GM19467 (cell line): ENCODE measurements at regions not wholly inside any gene's neighbourhood (a gene's known extent, or its start where the extent isn't known, plus 50 kb on each side); places are given as distances from the start of the nearest gene placed in this dataset.
"Not testable (repeated sequence)": the region's sequence is repeated elsewhere in the genome, so short reads cannot be mapped to it uniquely, and the experiment has no call there.

Experiments
- ATAC-seq: cut with Tn5 transposase; IDR thresholded peaks from one replicate; pipeline ENCODE4 v1.9.1; 2021; ENCODE audit warnings: mild to moderate bottlenecking, moderate library complexity; ENCODE audit not compliant: unreplicated experiment

GRCh38 chr16:7278636-7279035, 54.0 kb upstream of the RBFOX1 start:
- no peak for ATAC-seq

DNA sequence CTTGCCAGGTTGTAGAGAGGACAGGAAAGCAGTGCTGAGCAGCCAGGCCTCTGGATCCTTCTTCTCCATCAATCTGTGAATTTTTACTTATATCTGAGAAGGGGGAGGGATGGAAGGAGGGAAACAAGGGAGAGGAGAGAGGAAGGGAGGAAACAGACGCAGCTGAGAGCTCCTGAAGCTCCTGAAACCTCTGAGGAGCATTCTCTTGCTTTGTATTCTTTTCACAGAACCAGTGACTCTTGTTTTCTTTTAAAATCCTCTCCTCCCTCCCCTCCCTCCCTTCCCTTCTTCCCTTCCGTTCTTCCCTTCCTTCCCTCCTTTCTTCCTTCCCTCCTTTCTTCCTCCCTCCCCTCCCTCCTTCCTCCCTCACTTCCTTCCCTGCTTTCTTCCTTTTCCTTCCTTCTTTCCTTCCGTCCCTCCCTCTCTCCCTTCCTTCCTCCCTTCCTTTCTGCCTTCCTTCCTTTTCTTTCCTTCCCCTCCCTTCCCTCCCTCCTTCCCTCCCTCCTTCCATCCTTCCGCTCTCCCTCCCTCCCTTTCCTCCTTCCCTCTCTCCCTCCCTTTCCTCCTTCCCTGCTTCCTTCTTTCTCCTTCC, 60.0 kb upstream of the RBFOX1 start:
- ATAC-seq = no peak

GRCh38 chr16:7271486-7271885, 61.2 kb upstream of the RBFOX1 start:
- no peak for ATAC-seq

- no peak for ATAC-seq
Observed at GRCh38 chr16:7270823-7271222, 61.8 kb upstream of the RBFOX1 start.

DNA sequence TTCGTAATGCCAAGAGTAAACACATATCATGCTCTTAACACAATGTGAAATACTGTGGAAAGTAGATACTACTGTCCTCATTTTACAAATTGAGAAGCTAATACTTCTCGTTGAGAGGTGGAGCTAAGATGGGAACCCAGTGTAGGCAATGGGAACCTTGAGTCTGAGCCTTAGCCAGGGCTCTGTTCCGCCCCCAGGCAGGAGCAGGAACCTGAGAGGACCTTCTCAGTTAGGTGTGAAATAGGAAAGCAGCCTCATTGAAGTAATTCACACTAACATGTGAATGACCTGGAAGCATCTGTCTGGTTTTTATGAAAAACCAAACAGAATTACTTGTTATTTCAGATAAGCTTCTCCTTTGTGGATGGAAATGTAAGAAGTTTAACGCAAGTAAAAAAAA, 62.6 kb upstream of the RBFOX1 start:
- no peak for ATAC-seq

- no peak for ATAC-seq
Observed at GRCh38 chr16:7268182-7268581, 64.5 kb upstream of the RBFOX1 start.

- no peak for ATAC-seq
Observed at GRCh38 chr16:7257016-7257415, 75.6 kb upstream of the RBFOX1 start.

- no peak for ATAC-seq
Observed at GRCh38 chr16:7246578-7246977, 86.1 kb upstream of the RBFOX1 start.

DNA sequence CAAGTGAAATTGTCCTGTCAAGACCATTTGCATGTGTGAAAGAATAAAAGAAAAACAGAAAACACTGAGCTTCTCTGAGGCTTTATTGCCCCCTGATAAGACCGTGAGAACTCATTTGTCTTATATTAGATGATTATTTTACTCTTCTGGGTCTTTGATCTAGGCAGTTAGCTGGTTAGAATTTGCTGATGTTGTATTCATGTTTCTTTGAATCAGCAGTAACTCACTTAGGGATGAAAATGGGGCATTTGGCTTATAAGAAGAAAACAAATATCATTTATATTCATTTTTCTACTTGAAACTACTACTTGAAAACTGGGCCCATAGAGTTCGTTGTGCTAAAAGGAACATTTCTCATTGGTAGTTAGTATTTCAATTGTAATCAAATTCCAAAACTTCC, 93.1 kb upstream of the RBFOX1 start:
- ATAC-seq = no peak

GRCh38 chr16:7236824-7237410, 95.7 kb upstream of the RBFOX1 start:
- ATAC-seq = no peak

- ATAC-seq = no peak
Observed at GRCh38 chr16:7233975-7234374, 98.7 kb upstream of the RBFOX1 start.

GRCh38 chr16:7231762-7232161, 100.9 kb upstream of the RBFOX1 start:
- ATAC-seq = no peak

DNA sequence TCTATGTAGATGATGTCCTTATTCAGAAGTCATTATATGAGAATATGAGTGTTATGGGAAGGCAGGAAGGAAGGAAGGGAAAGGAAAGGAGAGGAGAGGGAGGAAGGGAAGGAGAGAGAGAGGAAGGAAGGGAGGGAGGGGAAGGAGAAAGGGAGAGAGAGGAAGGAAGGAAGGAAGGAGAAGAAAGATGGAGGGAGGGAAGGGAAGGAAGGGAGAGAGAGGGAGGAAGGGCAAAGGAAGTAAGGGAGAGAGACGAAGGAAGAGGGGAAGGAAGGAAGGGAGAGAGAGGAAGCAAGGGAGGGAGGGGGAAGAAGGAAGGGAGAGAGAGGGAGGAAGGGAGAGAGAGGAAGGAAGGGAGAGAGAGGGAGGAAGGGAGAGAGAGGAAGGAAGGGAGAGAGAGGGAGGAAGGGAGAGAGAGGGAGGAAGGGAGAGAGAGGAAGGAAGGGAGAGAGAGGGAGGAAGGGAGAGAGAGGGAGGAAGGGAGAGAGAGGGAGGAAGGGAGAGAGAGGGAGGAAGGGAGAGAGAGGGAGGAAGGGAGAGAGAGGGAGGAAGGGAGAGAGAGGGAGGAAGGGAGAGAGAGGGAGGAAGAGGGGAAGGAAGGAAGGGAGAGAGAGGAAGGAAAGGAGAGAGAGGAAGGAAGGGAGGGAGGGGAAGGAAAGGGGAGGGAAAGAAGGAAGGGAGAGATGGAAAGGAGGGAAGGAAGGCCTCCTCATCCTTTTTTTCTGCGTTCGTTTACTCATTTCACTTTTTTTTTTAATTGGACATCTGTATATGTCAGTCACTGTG, 103.0 kb upstream of the RBFOX1 start:
- ATAC-seq = not testable (repeated sequence)

DNA sequence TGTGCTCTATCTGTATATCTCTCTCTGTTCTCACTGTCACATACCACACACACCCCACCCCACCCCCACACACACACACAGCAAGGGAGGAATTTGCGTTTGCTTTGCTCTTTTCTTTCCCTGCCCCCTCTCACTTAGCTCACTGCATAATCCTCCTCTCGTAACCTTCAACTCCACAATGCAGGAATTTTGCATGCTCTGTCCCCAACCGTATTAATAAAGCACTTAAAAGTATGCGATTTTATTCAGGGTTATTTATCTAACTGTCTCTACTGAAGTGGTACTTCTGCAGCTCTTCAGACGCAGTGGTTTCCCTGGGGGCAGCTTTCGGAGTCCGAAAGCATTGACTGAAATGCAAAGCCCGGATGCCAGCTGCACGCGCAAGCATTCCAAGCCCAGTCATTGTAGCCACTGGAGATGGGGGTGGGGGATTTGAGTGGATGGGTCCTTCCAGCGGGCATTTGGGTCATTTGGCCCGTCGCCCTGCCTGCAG, 105.4 kb upstream of the RBFOX1 start:
- ATAC-seq = no peak

GRCh38 chr16:7221157-7221556, 111.5 kb upstream of the RBFOX1 start:
- ATAC-seq = no peak

DNA sequence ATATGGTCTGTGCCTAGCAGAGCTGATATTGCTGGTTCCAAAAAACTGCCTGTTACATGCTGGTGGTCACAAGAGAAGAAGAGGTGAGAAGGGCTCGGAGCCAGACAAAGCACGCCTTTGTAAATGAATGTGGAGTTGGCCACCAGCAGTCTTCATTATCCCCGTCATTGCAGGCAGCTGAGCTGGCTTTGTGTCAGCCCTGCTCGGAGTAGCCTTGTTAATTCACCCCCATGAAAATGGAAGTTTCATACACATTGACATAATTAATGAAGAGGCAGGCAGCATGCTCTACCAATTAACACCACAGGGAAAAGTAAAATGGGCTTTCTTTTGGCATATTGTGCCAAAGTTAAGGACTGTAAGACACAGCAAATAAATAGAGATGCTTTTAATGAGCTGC, 113.7 kb upstream of the RBFOX1 start:
- no peak for ATAC-seq

DNA sequence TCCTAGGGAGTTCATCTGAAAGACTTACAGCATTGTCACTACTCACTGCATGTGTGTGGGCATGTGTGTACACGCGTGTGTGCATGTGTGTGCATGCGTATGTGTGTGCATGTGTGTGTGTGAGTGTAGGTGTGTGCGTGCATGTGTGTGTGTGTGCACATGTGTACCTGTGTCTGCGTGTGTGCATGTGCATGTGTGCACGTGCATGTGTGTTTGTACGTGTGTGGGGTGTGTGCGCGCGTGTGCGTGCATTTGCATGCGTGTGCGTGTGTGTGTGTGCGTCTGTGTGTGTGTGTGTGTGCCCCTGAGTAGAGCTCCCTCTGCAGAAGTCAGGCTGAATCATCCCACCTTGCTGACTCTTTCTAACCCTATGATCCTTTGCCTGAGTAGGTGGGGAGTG, 114.8 kb upstream of the RBFOX1 start:
- ATAC-seq = no peak

DNA sequence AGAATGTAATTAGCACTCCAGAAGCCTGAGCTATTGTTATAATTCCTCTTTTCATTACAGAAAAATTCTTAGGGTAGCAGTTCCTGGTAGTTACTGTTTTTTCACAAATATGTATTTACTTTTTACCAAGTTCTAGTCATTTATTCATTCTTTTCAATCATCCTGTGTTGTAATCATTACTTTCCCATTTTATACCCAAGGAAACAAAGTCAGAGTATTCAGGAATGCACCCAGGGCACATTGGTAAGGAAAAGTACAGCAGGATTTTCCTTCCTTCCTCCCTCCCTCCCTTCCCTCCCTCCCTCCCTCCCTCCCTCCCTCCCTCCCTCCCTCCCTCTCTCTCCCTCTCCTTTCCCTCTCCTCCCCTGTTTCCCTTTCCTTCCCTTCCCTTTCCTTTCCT, 115.9 kb upstream of the RBFOX1 start:
- ATAC-seq = no peak

DNA sequence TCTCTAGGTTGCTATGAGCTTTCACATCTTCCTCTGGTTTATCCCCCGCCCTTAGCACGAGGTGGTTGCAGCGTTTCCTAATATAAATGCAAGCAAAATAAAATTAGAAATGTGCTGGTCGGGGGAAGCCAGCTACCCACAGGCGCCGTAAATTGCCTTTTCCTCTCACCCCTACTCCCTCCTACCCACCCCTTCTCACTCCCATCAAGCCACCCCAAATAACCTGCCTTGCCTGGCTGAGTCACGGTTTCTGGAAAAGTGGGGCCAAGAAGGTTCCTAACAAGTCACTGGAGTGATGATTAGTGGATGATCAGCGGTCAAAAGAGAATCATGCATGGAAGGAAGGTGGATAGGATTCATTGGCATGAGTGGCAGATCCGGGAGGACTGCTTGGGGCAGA, 120.9 kb upstream of the RBFOX1 start:
- ATAC-seq = no peak

- ATAC-seq = no peak
Observed at GRCh38 chr16:7209598-7209997, 123.0 kb upstream of the RBFOX1 start.

DNA sequence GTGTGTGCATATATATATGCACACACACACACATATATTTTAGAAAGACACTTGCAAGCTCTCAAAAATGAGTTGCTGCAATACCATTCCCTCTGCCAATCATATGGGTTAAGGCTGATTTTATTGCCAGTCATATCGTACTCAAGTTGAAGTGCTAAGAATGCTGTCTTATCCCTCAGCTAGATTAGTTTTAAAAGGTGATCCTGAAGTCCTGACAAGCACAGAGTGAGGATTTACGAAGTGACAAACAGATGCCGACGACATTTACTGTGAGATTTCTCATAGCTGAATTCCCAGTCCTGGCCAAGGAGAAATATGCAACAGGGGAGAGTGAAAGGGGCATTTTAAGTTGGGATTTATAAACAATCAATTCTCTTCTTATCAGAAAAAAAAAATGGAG, 126.2 kb upstream of the RBFOX1 start:
- ATAC-seq = no peak

GRCh38 chr16:7200320-7200719, 132.3 kb upstream of the RBFOX1 start:
- no peak for ATAC-seq
